ENCODE measurements at regions not wholly inside any gene's neighbourhood (a gene's known extent, or its start where the extent isn't known, plus 50 kb on each side); places are given as distances from the start of the nearest gene placed in this dataset.

DNA sequence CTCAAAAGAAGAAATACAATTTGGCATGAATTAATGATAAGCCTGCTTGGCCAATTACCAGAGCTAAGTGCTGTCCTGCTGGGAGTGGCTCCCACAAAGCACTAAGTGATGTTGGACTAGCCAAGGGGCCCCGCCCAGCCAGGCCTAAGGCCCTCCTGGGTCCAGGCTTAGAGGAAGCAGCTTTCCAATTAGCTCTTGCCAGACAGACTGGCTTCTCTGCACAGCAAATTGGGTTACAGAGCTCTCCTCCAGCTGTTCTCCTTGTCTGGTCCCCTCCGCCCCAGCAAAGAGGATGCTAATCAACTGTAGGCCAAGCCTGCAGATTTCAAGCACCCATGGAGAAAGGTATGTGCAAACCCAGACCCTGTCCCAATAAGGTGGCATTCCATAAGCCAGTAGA is 151.9 kb downstream of the DMRTA2 start:
- Histone ChIP-seq H3K4me3 (ENCODE audit: low read depth, low read length) (no peak overlapping the region), H3K27ac (ENCODE audit: low read depth, low read length) (no peak overlapping the region), H2AFZ (ENCODE audit: low read length, unreplicated experiment) (no peak overlapping the region), H3K4me1 (ENCODE audit: control insufficient read depth, insufficient read depth, low read length, unreplicated experiment) (peaks cover 6% of the 10 kb centered on the region), H3K79me2 (ENCODE audit: control insufficient read depth, insufficient read depth, low read length, unreplicated experiment) (no peaks in the 10 kb centered on the region), H3K27me3 (ENCODE audit: insufficient read depth, low read length) (peaks cover 12% of the 10 kb centered on the region; the same call in 1 of the 2 replicates), H3K36me3 (ENCODE audit: insufficient read depth, low read length) (no peaks in the 10 kb centered on the region)

GRCh38 chr1:50270926-50271325 is 152.3 kb downstream of the DMRTA2 start:
- Histone ChIP-seq H3K4me1 (ENCODE audit: control insufficient read depth, insufficient read depth, low read length, unreplicated experiment) (peaks cover 10% of the 10 kb centered on the region), H3K4me3 (ENCODE audit: low read depth, low read length) (no peak overlapping the region), H3K79me2 (ENCODE audit: control insufficient read depth, insufficient read depth, low read length, unreplicated experiment) (no peaks in the 10 kb centered on the region), H3K36me3 (ENCODE audit: insufficient read depth, low read length) (no peaks in the 10 kb centered on the region), H3K27ac (ENCODE audit: low read depth, low read length) (no peak overlapping the region), H2AFZ (ENCODE audit: low read length, unreplicated experiment) (no peak overlapping the region), H3K27me3 (ENCODE audit: insufficient read depth, low read length) (peaks cover 12% of the 10 kb centered on the region; the same call in 1 of the 2 replicates)

DNA sequence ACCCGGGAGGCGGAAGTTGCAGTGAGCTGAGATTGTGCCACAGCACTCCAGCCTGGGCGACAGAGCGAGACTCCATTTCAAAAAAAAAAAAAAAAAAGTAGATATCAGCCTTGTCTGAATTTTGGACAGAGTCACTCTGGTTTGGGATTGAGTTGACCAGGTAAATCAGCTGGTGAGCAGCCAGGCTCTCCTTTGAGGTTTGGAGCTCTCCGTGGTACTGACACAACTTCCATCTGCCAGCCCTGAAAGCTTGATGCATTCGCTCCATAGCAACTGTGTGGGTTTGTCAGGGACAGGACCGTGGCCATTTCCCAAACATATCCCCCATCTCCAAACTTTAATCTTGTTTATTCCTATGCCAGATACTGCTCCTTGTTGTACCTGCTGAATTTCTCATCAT is 155.2 kb downstream of the DMRTA2 start:
- no peak overlapping the region for H3K4me3 ChIP-seq (ENCODE audit: low read depth, low read length)
- no peak overlapping the region for H3K27ac ChIP-seq (ENCODE audit: low read depth, low read length)
- no peak overlapping the region for H2AFZ ChIP-seq (ENCODE audit: low read length, unreplicated experiment)
- peaks cover 8% of the 10 kb centered on the region; the same call in 1 of the 2 replicates for H3K27me3 ChIP-seq (ENCODE audit: insufficient read depth, low read length)
- H3K4me1 ChIP-seq (ENCODE audit: control insufficient read depth, insufficient read depth, low read length, unreplicated experiment) = peaks cover 17% of the 10 kb centered on the region
- H3K79me2 ChIP-seq (ENCODE audit: control insufficient read depth, insufficient read depth, low read length, unreplicated experiment) = no peaks in the 10 kb centered on the region
- H3K36me3 ChIP-seq (ENCODE audit: insufficient read depth, low read length) = no peaks in the 10 kb centered on the region

DNA sequence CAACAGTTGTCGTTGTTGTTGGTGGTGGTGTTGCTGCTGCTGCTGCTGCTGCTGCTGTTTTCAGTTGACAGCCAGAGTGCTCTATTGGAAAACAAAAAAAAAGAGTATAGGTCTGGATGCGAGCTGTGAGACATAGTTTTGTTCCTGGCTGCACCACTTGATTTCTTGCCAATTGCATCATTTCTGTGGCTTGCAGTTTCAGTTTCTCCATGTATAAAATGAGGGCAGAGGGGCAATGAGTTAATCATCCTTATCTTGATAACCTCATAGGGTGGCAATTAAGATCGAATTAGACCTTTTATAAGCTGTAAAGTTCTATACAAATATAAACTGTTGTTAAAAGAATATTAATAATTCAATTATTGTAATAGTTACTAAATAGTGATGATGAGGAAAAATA is 156.7 kb downstream of the DMRTA2 start:
- no peaks in the 10 kb centered on the region for H3K79me2 ChIP-seq (ENCODE audit: control insufficient read depth, insufficient read depth, low read length, unreplicated experiment)
- peaks cover 8% of the 10 kb centered on the region; the same call in 1 of the 2 replicates for H3K27me3 ChIP-seq (ENCODE audit: insufficient read depth, low read length)
- H3K27ac ChIP-seq (ENCODE audit: low read depth, low read length) = peak overlapping the region; percentile 74
- peaks cover 17% of the 10 kb centered on the region for H3K4me1 ChIP-seq (ENCODE audit: control insufficient read depth, insufficient read depth, low read length, unreplicated experiment)
- H3K4me3 ChIP-seq (ENCODE audit: low read depth, low read length) = no peak overlapping the region
- H3K36me3 ChIP-seq (ENCODE audit: insufficient read depth, low read length) = no peaks in the 10 kb centered on the region
- no peak overlapping the region for H2AFZ ChIP-seq (ENCODE audit: low read length, unreplicated experiment)

GRCh38 chr1:50265790-50266314 is 157.1 kb downstream of the ELAVL4 start:
- peak overlapping the region; percentile 74 for H3K27ac ChIP-seq (ENCODE audit: low read depth, low read length)
- H3K36me3 ChIP-seq (ENCODE audit: insufficient read depth, low read length) = no peaks in the 10 kb centered on the region
- 0 out of 2 replicates have a peak overlapping the region, but pooled peaks have one; percentile 47 for H3K4me3 ChIP-seq (ENCODE audit: low read depth, low read length)
- H3K27me3 ChIP-seq (ENCODE audit: insufficient read depth, low read length) = peaks cover 7% of the 10 kb centered on the region; the same call in 1 of the 2 replicates
- H3K79me2 ChIP-seq (ENCODE audit: control insufficient read depth, insufficient read depth, low read length, unreplicated experiment) = no peaks in the 10 kb centered on the region
- peaks cover 17% of the 10 kb centered on the region for H3K4me1 ChIP-seq (ENCODE audit: control insufficient read depth, insufficient read depth, low read length, unreplicated experiment)
- no peak overlapping the region for H2AFZ ChIP-seq (ENCODE audit: low read length, unreplicated experiment)

GRCh38 chr1:50264590-50264989 is 155.9 kb downstream of the ELAVL4 start:
- H3K27ac ChIP-seq (ENCODE audit: low read depth, low read length) = no peak overlapping the region
- peaks cover 17% of the 10 kb centered on the region for H3K4me1 ChIP-seq (ENCODE audit: control insufficient read depth, insufficient read depth, low read length, unreplicated experiment)
- no peak overlapping the region for H3K4me3 ChIP-seq (ENCODE audit: low read depth, low read length)
- H3K79me2 ChIP-seq (ENCODE audit: control insufficient read depth, insufficient read depth, low read length, unreplicated experiment) = no peaks in the 10 kb centered on the region
- H2AFZ ChIP-seq (ENCODE audit: low read length, unreplicated experiment) = no peak overlapping the region
- H3K36me3 ChIP-seq (ENCODE audit: insufficient read depth, low read length) = no peaks in the 10 kb centered on the region
- peaks cover 2% of the 10 kb centered on the region; the same call in 1 of the 2 replicates for H3K27me3 ChIP-seq (ENCODE audit: insufficient read depth, low read length)

DNA sequence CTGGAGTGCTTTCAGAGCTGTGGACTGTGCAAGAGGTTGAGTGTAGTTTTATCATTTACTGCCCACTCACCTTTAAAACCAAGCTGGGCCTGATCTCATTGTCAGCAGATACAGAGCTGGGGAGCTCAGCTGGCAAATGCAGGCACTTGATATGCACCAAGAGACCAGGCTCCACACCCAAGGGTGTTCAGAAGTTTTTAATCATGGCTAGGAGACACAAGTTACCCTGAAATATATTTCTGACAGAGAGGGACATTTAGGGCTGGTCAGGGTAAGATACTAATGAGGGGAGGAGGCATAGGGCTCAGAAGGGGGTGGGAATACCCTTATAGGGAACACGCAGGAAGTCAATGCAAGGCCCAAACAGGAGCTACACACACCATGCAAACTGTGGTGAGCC is 153.7 kb downstream of the ELAVL4 start:
- no peaks in the 10 kb centered on the region for H3K27me3 ChIP-seq (ENCODE audit: insufficient read depth, low read length)
- H3K27ac ChIP-seq (ENCODE audit: low read depth, low read length) = no peak overlapping the region
- H3K4me3 ChIP-seq (ENCODE audit: low read depth, low read length) = no peak overlapping the region
- no peaks in the 10 kb centered on the region for H3K36me3 ChIP-seq (ENCODE audit: insufficient read depth, low read length)
- H3K4me1 ChIP-seq (ENCODE audit: control insufficient read depth, insufficient read depth, low read length, unreplicated experiment) = peaks cover 17% of the 10 kb centered on the region
- no peaks in the 10 kb centered on the region for H3K79me2 ChIP-seq (ENCODE audit: control insufficient read depth, insufficient read depth, low read length, unreplicated experiment)
- no peak overlapping the region for H2AFZ ChIP-seq (ENCODE audit: low read length, unreplicated experiment)

DNA sequence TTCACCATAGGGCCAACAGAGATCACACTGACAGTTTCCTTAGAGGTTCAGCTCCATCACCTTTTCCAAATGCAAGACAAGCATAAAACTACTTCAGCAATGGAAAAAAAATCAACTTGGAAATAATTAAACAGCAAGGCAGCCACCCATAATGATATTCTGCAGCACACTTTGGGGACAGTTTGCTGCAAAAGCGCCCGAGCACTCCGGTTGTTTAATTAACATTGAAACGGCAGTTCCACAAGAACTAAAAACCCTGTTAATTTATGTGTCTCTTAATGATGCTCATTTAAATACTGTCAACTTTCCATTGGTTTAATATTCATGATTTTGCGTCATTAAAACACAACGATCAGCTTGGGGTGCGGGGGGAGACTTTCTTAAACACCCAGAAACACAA is 153.2 kb downstream of the ELAVL4 start:
- Histone ChIP-seq H2AFZ (ENCODE audit: low read length, unreplicated experiment) (no peak overlapping the region), H3K4me3 (ENCODE audit: low read depth, low read length) (no peak overlapping the region), H3K27ac (ENCODE audit: low read depth, low read length) (no peak overlapping the region), H3K4me1 (ENCODE audit: control insufficient read depth, insufficient read depth, low read length, unreplicated experiment) (peaks cover 13% of the 10 kb centered on the region), H3K79me2 (ENCODE audit: control insufficient read depth, insufficient read depth, low read length, unreplicated experiment) (no peaks in the 10 kb centered on the region), H3K36me3 (ENCODE audit: insufficient read depth, low read length) (no peaks in the 10 kb centered on the region), H3K27me3 (ENCODE audit: insufficient read depth, low read length) (no peaks in the 10 kb centered on the region)

DNA sequence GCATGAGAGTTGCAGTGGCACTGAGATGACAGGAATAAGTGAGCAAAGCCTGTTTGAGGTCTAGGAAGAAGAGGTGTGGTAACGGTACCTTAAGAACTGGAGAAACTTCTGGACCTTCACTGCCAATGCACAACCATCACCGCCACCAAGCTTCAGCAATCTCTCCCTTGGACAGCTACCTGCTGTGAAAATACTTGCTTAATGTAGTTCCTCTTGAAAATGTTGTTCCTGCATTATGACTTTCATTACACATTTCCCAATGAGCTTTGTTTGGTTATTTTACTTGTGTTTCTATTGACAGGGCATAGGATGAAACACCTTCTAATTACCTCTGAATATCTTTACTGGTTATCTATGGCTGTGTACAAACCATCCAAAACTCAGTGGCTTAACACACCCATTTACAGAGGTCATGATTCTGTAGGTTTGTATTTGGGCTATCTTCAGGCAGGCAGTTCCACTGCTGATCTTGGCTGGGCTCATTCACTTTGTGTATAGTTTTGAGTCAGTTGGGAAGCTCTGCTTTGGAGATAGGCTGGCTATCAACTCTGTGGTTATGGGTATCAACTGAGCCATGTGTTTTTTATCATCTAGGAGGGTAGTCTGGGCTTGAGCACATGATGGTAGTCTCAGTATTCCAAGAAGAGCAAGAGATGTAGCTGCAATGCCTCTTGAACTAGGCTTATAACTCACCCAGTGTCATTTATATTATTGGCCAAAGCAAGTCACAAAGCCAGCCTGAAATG is 149.4 kb downstream of the ELAVL4 start:
- Histone ChIP-seq H2AFZ (ENCODE audit: low read length, unreplicated experiment) (no peak overlapping the region), H3K4me3 (ENCODE audit: low read depth, low read length) (no peak overlapping the region), H3K4me1 (ENCODE audit: control insufficient read depth, insufficient read depth, low read length, unreplicated experiment) (no peaks in the 10 kb centered on the region), H3K79me2 (ENCODE audit: control insufficient read depth, insufficient read depth, low read length, unreplicated experiment) (no peaks in the 10 kb centered on the region), H3K27ac (ENCODE audit: low read depth, low read length) (no peak overlapping the region), H3K36me3 (ENCODE audit: insufficient read depth, low read length) (no peaks in the 10 kb centered on the region), H3K27me3 (ENCODE audit: insufficient read depth, low read length) (no peaks in the 10 kb centered on the region)

GRCh38 chr1:50257029-50257428 is 148.3 kb downstream of the ELAVL4 start:
- H3K27me3 ChIP-seq (ENCODE audit: insufficient read depth, low read length) = no peaks in the 10 kb centered on the region
- no peaks in the 10 kb centered on the region for H3K36me3 ChIP-seq (ENCODE audit: insufficient read depth, low read length)
- no peaks in the 10 kb centered on the region for H3K4me1 ChIP-seq (ENCODE audit: control insufficient read depth, insufficient read depth, low read length, unreplicated experiment)
- no peak overlapping the region for H3K4me3 ChIP-seq (ENCODE audit: low read depth, low read length)
- H3K27ac ChIP-seq (ENCODE audit: low read depth, low read length) = no peak overlapping the region
- H2AFZ ChIP-seq (ENCODE audit: low read length, unreplicated experiment) = no peak overlapping the region
- H3K79me2 ChIP-seq (ENCODE audit: control insufficient read depth, insufficient read depth, low read length, unreplicated experiment) = no peaks in the 10 kb centered on the region

Data from ACC112 (cell line).